GM12891 (cell line): ENCODE measurements at regions not wholly inside any gene's neighbourhood (a gene's known extent, or its start where the extent isn't known, plus 50 kb on each side); places are given as distances from the start of the nearest gene placed in this dataset.

Experiments used
- POLR2A ChIP-seq: IDR thresholded peaks from 2 replicates; pipeline ENCODE4 v1.6.1; 2011; ENCODE audit warnings: low read depth, low read length, control low read depth
- SPI1 ChIP-seq: IDR thresholded peaks from 2 replicates; pipeline ENCODE4 v1.6.1; 2011; ENCODE audit warnings: low read depth, low read length, control low read depth

DNA sequence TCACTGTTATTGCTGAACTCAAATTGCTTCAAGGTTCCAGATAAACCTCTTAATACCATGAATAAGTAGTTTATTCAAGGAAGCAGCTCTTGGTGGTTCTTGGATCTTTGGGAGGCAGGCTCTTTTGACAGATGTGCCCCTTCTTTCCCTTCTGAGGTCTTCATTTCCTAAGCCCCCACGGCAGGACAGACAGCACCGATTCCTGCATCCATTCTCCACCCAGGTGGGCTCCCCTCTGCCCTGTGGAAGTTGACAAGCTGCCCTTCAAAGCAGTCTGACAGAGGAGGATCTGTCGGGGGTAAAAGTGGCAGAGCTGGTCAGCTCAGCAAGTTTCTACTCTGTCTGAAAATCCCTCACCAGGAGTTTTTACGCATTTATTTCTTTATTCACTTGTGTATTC, 605.3 kb upstream of the B3GAT1 start:
- TF ChIP-seq SPI1 (no peak), POLR2A (no peak)
